ENCODE measurements at regions not wholly inside any gene's neighbourhood (a gene's known extent, or its start where the extent isn't known, plus 50 kb on each side); places are given as distances from the start of the nearest gene placed in this dataset.

DNA sequence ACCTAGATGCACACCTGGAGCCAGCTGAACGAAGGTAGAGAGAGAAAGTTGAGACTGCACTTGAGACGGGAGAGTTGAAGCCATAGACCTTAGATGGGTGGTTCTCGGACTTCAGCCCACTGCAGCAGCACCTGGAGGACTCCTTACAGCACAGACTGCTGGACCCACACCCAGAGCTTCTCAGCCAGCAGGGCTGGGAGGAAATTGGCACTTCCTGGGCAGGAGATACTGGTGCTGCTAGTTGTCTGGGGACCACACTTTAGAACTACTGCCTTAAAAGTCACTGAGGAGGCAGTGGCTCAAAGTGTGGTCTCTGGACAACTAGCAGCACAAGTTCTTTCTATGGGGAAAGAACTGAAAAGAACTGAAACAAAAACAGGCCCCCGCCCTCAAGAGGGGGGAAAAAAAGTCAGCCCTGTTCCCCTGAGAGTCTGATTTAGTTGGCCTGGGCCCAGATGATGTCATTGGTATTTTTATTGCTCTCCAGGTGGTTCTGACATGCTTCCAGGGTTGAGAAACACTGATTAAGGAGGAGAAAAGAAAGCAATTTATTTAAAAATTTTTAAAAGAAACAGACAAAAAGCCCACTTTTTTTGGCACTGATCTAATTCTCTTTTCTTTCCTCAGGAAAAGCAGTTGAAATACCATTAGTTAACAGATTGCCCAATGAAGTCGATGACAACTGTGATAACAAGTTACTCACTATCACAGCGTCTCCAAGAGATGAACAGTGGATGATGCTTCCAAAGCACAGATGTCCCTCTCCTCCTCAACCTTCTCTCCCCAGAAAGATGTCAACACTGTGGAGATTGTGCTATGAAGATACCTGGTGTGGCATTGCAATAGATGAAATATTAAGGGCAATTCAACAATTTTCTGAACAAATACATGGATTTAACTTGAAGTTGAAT lies 73.6 kb upstream of the ADAMTS16 start:
- TF ChIP-seq POLR2A (IDR thresholded peaks at IDR 0.05), result no peak
- no peak for TF ChIP-seq EP300 (IDR thresholded peaks at IDR 0.05)
- TF ChIP-seq, protein P1, sequence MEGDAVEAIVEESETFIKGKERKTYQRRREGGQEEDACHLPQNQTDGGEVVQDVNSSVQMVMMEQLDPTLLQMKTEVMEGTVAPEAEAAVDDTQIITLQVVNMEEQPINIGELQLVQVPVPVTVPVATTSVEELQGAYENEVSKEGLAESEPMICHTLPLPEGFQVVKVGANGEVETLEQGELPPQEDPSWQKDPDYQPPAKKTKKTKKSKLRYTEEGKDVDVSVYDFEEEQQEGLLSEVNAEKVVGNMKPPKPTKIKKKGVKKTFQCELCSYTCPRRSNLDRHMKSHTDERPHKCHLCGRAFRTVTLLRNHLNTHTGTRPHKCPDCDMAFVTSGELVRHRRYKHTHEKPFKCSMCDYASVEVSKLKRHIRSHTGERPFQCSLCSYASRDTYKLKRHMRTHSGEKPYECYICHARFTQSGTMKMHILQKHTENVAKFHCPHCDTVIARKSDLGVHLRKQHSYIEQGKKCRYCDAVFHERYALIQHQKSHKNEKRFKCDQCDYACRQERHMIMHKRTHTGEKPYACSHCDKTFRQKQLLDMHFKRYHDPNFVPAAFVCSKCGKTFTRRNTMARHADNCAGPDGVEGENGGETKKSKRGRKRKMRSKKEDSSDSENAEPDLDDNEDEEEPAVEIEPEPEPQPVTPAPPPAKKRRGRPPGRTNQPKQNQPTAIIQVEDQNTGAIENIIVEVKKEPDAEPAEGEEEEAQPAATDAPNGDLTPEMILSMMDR (IDR thresholded peaks at IDR 0.05), result no peak
- TF ChIP-seq POLR2AphosphoS5 (IDR thresholded peaks at IDR 0.05), result no peak
